ENCODE measurements at regions not wholly inside any gene's neighbourhood (a gene's known extent, or its start where the extent isn't known, plus 50 kb on each side); places are given as distances from the start of the nearest gene placed in this dataset.

GRCh38 chr13:39189778-39190177 is 151.5 kb downstream of the NHLRC3 start:
- TF ChIP-seq POLR2AphosphoS5 (IDR thresholded peaks at IDR 0.05; ENCODE audit: low read depth, low read length) (no peak), REST (IDR thresholded peaks at IDR 0.05; ENCODE audit: insufficient read depth in 1 of 2, low read depth in 2 of 2, low read length in 2 of 2) (no peak), SIN3A (IDR thresholded peaks at IDR 0.05; ENCODE audit: borderline replicate concordance, insufficient read depth, low read length) (no peak), TAF1 (IDR thresholded peaks at IDR 0.05; ENCODE audit: borderline replicate concordance, insufficient read depth, low read length) (no peak)
